Fibroblast of upper back skin (primary cell): ENCODE measurements at regions not wholly inside any gene's neighbourhood (a gene's known extent, or its start where the extent isn't known, plus 50 kb on each side); places are given as distances from the start of the nearest gene placed in this dataset.

Experiments
- DNase-seq: peaks from one replicate; pipeline ENCODE4 v3.0.0-alpha.2; 2013

- no peak for DNase-seq
Observed at GRCh38 chr18:57202881-57203280, 56.0 kb downstream of the BOD1L2 start.

DNA sequence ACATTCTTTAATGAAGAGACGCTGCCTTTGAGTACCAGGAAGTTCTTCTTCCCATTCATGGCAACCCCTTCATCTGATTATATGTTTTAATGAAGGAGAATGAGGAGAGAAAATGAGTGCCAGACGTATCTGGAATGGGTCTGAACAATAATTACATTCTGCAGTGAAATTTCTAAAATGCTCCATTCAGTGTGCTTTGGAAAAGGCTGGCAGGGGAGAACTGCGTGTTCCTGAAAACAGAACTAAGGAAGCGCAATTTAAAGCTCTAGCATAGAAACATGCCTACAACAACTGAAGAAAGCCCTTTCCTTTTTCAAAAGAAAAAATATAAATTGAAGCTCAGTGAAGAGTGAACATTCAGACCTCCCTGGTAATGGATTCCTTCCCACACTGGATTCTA is 58.8 kb downstream of the BOD1L2 start:
- no peak for DNase-seq

DNA sequence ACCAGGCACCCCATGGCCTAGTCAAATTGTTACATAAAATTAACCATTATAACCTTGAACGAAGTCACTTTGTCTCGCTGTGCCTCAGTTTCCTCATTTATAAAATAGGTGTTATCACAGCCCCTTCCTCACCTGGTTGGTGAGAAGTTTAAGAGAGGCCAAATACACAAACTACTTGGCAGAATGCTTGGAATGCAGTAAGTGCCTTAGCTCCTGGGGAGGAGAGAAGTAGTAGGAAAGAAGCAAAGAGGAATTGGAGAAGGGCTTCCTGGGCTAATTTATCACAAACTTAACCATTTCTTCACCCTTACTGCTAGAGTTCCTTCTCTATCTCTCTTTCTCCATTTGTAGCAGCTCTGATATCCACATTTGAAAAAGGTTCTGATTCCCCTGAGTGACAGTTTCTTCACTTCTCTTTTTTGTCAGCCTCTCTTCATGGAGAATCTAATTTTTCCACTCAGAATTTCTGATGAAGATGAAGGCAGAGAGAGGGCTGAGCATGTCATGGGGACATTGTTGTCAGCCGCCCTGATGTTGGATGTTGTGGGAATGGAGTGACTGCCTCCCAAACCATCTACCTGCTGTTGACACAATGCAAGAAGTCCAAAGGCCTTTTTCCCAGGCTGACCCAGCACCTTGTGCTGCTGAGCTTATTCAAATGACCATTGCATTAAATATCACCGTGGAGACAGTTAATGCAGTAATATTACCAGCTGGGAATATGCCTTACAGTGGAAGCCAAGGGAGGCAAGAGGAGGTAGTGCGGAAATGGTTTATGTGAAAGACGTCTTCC is 60.4 kb downstream of the BOD1L2 start:
- no peak for DNase-seq

DNA sequence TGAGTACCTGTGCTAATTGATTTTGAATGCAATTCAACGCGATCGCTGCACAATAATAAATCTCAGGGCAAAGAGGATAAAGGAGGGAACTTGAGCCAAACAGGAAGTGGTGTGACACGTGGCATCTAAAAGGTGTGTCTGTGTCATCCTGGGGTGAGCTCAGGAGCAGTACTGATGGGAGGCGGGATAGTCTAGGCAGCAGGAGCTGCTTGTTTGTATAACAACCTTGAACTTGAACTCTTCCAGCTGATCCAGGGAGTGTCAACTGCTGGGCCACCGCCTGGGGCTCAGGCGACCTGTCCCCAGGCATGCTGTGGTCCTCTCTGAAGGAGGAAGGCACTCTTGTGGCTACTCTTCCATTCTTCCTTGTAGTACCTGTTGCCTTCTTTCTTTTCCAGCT is 61.2 kb downstream of the BOD1L2 start:
- DNase-seq, result no peak

DNA sequence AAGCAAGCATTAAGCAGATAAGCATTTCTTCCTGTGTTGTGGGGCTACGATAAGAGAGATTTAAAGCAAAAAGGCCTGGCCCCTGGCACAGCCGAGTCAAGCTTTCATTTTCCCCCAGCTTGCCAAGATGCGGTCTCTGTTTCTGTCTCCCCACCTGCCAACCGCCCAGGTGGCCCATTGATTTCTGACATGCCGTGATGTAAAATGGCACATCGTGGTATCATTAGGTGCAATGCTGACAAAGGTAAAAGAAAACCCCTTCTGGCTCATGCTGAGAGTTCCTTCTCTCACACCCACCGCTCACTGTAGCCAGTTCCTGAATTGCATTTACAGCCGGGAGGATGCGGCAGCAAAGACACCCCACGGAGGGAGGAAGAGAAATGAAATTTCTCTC is 62.8 kb downstream of the BOD1L2 start:
- DNase-seq, result no peak

- peak; percentile 77 for DNase-seq
Observed at GRCh38 chr18:57210107-57210715, 63.3 kb downstream of the BOD1L2 start.

DNA sequence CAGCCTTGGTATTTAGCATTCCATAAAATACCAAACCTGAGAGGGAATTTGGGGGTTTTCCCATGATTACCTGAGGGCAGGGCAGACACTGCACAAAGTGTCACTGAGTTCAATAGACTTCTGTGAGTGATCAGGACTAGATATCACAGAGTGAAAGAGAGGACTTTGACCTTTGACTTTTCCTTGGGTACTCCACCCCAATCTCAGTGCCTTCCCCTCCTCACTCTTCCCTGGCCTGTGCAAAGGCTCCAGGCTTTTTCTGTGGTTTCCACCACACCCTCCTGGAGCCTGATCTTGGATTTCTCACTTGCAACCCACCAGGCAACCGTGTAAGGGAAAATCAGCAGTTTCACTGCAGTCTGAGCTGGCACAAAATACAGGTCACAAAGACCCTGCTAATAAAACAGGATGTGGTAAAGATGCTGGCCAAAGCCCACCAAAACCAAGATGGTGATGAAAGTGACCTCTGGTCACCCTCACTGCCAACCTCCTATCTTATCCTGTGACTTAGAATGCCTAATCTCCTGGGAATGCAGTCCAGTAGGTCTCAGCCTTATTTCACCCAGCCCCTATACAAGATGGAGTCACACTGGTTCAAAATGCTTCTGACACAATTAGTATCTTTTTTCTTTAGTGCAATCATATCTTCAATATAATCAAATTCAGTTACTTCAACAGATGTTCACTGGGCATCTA is 64.0 kb downstream of the BOD1L2 start:
- no peak for DNase-seq

- no peak for DNase-seq
Observed at GRCh38 chr18:57211412-57211750, 64.5 kb downstream of the BOD1L2 start.

- no peak for DNase-seq
Observed at GRCh38 chr18:57211776-57212175, 64.9 kb downstream of the BOD1L2 start.

GRCh38 chr18:57212678-57213077 is 65.8 kb downstream of the BOD1L2 start:
- DNase-seq, result no peak

DNA sequence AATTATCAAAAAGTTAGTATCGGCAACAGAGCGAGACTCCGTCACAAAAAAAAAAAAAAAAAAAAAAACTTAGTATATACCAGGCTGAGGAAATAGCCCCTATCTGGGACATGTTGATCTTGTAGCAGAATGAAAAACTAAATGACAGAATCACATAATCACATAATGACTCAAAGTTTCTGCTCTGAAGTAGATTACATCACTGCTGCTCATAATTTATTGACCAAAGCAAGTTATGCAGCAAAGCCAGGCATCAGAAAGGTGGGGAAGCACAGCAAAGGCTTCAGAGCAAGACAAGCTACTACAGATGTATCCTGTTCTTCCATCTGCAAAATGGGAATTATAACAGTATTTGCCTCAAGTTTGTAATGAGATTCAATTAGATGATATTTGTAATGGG is 68.1 kb downstream of the BOD1L2 start:
- no peak for DNase-seq

- no peak for DNase-seq
Observed at GRCh38 chr18:57218281-57218680, 71.4 kb downstream of the BOD1L2 start.

DNA sequence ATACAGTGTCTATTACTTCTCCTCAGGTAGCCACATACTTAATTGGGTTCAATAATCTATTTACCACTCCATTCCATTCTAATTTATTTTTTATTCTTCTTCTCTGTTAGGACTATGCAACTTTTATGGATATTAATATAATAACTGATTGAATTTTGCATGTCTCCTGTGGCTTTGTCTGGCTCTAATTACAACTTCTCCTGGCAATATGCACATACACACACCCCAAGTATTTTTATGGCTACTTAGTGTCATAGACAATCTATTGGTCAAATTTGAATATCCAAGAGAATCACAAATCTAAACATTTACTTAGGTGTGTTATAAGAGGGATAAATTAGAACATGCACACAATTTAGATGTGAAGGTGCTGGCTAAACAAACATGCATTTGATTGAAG is 73.1 kb downstream of the BOD1L2 start:
- no peak for DNase-seq

DNA sequence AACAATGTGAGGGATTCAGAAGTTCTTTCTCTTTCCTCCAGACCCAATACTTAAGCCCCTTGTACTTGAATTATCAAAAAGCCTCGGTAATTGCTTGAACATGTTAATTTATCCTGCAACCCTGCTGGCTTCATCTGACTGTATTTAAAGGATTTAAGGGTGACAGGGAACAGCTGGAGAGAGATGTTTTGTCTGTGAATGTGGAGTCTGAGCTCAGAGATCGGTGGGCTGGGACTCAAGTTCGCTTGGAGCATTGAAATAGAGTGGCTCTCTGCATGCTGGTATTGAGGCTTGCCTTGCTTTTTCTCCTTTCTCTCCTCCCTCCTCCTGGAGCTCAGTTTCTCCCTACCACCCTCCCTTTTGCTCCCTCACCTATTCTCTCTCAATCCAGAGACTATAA is 73.6 kb downstream of the BOD1L2 start:
- no peak for DNase-seq

DNA sequence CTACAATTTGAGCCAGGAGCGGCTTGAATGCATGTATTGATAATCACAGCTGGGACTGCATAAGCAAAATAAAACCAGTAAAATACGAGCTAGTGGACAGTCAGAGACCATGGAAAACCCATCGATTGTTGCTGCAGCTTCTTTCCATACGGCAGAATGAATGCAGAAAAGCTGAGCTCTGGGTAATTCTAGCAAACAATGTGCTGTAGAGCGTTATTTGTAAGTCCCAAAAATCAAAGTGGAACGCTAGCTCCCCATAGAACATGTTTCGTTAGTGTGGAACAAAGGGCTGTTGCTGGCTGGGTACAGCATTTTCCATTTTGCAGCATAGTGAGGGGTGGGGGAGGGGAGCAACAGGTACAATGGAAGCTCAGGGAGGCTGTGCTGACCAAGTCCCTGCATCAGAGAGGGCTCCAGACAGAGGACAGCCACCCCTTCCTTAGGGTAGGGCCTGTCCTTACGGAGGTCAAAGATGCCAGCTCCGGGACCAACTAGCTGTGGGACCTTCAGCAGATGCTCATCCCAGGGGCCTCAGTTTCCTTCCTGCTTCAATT is 74.1 kb downstream of the BOD1L2 start:
- no peak for DNase-seq

- DNase-seq, result peak; percentile 1
Observed at GRCh38 chr18:57223144-57223870, 76.4 kb downstream of the BOD1L2 start.

DNA sequence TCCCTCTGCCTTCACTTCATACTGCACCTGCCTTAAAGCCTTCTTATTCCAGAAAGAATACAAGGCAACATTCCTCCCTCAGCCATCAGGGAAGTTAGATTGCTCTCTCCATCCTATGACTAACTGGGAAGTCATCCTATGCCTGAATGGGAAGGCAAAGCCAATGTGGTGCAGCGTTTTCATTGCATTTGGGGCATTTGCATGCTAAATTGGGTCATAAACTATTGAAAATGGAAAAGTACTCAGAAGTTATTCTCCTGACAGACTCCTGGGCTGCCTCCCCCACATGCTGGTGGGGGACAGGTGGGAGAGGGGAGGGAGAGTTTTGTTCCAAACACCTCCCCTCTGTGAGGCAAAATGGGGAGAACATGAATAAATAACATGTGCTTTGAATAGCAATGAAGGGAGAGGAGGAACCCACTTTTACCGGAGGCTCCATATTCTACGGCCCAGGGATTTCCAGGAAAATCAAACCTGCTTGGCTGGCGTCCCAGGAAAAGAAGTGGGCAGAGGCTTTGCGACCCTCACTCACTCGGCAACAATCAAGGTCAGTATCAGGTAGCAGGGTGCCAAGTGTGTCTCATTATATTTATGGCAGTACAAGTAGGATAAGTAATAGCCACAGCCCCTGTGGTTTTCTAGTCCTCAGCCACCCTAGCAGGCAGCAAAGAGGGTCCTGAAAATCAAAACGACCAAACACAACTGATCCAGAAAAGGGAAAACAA is 84.1 kb downstream of the BOD1L2 start:
- DNase-seq, result no peak

DNA sequence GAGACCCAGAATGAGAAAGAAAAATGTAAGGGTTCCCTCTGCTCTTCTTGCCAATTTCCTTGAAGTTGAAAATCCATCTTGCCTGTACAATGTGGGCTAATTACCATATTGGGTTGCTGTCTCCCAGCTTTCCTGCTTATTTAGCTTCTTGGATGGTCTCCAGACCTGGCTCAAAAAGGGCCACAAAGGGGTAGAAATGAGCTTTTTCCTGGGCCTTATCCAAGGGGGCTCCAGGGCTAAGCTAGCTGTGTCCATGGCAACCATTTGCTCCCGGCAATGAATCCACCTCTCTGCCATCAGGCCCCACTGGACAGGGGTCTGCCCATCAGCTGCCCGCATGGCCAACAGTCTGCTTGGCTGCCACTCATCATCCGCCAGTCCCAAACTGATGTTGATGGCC is 85.0 kb downstream of the BOD1L2 start:
- DNase-seq, result no peak

DNA sequence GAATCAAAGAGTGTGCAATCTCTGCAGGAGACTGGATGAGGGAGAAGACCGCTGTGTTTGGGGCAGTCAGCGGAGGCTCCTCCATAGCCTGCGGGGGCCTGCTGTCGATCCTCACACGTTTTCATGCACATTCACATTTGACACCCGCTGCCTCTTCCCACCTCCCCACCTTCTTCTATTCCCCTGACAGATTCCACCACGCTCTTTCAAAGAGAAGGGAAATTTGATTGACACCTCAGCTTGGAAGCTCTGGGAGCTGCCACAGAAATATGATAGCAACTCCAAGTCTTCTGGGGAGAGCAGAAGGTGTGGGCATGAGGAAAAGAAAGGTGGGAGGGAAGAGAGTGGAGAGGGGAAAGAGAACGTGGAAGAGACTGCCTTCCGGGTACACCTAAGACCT is 87.5 kb downstream of the BOD1L2 start:
- no peak for DNase-seq

GRCh38 chr18:57241869-57242268 is 95.0 kb downstream of the BOD1L2 start:
- no peak for DNase-seq

DNA sequence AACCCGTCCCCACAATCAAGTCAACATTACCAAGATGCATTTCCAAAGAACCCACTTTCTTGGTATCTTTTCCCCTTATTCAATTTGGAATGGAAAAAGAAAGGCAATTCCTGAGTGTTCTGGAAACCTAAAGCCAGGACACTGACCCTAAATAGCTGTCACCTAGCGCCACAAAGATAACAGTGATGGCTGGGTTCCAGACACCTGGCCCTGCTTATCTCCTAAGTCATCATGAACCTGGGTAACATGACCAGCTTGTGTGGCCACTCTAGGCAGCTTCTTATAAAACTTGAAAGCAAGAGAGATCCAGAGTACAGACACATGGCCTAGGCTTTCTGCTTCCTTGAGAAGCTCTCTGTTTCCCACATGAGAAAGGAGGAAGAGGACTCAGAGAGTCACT is 95.4 kb downstream of the BOD1L2 start:
- no peak for DNase-seq

GRCh38 chr18:57243624-57244179 is 96.8 kb downstream of the BOD1L2 start:
- DNase-seq, result no peak
